Middle frontal gyrus (tissue), 1 donor: ENCODE measurements at regions not wholly inside any gene's neighbourhood (a gene's known extent, or its start where the extent isn't known, plus 50 kb on each side); places are given as distances from the start of the nearest gene placed in this dataset.
"Not testable (repeated sequence)": the region's sequence is repeated elsewhere in the genome, so short reads cannot be mapped to it uniquely, and the experiment has no call there.

Experiments
- DNase-seq: peaks from one replicate; pipeline ENCODE4 v3.0.0-alpha.2; 2015; ENCODE audit warnings: low spot score; ENCODE audit errors: extremely low spot score

DNA sequence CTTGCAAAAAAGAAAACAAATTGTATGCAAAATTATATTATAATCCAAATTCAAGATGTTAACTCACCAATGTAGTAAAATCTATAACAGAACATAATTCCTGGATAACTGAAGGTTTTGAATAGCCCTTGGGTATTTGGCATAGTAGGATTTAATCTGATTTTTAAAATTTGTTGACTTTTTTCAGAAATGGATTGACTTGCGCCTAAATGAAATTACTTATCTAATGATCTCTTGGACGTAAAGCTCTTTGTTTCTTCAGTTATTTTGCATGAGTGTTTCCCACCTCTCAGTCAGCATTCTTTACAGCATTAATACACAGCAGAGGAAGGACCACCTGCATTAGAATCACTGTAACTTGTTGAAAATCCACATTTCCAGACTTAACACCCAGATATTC, 169.6 kb downstream of the SEPTIN7 start:
- no peak for DNase-seq

DNA sequence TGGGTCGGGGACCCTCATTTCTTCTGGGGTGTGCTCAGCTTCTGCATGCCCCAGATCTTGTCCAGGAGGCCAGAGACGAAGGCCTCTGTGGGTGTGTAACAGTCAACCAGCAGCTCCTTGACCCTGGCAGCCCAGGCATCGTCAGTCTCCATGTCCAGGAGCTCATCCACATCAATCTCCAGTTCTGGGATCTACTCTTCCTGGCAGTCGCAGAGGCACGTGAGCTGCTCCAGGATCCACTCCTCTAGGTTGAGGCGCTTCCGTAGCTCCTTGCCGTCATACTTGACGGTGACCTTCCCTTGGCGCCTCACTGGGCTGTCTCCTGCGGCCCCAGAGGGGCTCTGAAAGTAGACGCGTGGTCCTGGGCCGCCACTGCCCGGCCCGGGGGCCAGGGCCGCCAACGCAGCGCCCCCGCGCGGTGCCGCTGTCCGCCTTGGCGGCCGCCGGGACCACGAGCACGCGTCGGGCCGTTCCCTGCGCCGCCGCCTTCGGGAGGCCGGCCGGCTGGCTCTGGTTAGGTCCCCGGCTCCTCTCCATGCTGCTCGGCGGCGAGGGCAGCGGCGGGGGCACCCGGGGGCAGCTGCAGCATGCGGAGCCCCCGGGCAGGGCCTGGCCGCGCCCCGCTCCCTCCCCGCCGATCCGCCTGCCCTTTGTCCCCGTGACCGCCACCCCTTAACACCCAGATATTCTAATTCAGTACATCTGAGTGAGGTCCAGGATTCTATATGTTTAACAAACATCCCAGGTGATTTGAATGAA, 170.5 kb downstream of the SEPTIN7 start:
- DNase-seq = no peak

DNA sequence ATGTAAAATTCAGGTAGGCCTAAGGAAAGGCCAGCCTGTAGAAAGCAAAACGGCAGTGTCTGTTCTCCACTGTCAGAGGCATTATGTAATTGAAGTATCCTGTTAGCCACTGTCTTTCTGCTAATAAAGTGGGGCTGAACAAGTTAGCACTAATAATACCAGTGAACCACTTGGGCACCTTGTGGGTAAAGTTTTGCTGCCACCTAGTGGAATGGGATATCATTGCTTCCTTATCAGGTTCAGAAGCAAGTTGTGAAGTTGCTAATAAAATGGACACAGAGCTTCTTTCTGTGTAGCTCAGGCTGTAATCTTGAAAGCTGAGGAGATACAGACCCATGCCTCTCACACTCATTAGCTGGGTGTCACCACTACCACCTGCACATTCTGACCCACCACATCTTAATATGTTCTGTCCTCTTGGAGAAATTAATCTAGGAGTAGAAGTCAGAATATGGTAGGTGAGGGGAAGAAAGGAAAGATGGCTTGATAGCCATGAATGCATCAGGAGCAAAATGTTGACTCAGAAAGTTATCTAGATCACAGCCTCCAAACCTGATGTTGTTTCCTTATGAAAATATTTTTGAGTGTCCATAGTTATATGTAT, 175.1 kb downstream of the SEPTIN7 start:
- DNase-seq = peak; percentile 69

DNA sequence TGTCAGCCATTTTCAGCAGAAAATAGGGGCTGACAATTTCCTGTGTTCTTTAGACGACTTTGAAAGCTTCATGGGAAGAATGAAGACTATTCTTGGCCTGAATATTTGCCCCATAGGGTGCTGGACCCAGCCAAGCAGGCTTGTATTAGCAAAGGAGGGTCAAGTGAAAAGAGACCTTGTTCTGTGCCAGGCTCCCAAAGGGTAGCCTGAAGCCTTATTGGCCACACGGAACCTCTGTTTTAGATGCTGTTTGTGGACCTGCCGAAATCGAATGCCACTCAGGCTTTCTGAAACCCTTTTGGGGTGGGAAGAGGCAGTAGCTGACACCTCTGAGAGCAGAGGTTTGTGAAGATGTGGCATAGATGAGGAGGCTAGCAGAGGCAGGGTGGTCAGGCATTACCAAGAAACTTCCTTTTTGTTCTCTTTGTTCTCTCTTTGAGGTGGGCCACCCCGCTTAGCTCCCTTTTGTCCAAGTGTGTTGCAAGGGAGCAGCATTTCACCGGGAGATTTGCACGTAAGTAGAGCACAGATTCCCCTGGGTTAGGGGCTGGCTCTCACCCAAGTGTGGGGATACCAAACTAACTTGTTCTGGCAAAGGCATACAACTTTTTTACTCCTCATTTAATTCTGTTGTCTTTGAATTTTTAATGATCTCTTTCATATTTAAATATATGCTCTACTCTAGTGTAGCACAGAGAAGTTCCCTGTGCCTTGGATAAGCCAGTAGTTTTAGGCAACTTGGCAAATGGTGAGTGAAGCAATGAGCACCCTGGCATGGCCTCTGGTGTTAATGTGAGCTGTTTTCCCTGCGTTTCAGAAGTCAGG, 174.0 kb upstream of the EEPD1 start:
- DNase-seq = not testable (repeated sequence)

DNA sequence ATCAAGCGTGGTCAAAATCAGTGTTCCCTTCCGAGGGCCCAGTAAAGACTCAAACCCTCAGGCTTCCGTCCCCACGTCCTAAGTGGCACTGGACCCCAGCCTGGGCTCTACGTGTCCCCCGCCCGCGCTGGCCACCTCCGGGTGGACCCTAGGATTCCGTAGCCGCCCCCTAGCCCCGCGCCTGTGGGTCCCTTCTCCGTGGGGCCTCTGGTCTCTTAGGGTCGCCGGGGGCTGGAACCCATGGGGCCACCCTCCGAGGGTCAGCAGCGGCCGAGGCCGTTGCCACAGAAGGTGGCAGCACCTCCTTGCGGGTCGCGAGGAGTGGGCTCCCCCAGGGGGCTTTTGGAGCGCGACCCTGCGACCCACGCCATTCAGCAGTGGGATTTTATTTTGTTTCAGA, 170.5 kb upstream of the EEPD1 start:
- DNase-seq = no peak

DNA sequence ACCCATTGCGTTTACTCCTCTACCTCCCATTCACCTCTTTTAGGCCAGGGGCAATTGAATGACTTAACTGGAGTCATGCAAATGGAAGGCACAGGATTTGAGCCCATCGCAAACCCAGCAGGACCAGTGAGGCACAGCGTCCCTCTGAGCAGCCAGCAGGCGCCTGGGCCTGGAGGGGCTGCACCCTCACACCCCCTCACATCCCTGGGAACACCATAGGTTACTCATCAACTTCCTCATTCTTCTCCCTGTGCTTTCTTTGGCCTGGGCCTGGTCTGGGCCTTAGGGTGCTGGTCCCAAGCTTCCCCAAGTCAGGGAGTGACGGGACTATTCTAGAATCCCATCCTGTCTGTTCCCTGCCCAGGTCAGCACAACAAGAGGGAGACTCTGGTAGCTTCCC, 169.4 kb upstream of the EEPD1 start:
- DNase-seq = no peak

DNA sequence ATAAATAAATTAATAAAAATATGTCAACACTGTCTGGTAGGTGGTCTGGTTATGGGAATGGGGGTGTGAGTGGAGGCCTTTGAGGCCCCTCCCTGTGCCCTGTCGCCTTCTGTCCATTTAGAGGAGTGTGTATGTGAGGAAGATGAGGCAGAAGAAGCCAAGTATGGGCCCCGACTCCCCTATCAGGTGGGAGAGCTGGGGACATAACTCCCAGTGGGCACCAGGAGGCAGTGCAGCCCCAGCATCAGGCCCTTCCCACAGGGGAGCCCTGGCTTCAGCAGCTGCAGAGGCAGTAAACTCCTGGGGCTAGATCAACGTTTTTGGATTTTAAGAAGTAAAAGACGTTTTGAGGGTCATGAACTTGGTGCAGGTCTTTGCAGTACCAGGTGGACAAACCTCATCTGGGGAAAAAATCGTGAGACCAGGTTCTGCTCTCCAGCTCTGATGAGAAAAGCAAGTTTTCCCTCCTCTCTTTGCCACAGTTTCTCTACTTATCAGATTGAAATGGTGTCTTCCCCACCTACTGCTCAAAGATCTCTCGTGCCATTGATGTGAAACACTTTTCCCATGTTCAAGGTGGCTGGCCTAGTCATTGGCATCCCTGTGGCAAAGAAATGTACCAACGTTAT, 167.8 kb upstream of the EEPD1 start:
- peak; percentile 56 for DNase-seq

DNA sequence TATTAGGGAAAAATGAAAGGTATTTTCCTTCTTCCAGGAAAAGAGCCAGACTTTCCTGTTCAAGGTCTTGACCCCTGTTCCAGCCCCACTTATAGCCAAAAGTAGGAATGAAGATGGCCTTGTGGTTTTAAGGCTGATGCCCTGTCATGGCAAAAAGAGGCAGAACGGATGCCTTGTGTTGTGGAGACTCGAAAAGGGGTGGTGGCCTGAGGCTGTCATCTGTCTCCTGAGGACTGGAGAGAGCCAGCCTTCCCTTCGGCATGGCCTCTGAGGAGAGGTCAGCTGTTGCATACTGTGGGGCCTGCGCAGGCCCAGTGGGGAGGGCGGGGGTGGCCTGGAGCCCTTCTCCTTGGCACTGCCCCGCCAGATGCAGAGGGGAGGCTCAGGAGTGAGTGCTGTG, 166.0 kb upstream of the EEPD1 start:
- no peak for DNase-seq

DNA sequence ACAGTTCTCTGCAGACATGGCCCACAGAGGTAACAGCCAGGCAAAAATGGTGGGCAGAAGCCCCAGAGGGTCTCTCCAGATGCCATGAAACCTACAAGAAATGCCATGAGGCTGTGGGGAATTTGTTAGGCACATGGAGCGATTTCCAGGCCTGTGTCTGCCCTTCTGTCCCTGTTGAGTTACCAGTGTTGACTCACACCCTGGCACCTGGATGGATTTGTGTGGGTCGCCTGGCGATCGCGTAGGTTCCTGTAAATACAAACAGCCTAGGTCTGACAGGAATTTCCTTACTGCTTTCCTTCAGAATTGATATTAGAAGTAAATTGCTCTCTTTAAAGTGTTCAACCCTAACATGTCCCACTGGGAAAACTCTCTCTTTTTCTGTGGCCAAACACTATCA, 164.9 kb upstream of the EEPD1 start:
- no peak for DNase-seq

DNA sequence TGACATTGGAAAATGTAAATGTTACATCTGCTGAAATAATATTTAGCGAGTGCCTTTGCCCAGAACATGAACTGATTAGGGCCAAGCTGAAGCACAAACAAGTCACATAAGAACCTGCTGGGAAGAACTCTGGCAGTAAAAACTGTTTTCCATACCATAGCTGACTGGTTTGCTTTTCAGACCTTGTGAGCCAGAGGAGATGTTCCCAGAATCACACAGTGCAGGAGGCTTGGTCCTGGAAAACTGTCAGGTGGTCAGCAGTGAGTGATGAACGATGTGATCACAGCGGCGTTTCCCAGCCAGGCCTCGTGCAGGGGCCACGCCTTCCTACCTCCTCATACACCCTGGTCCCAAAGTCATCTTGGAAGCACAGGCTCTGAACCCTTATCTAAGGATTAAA, 164.2 kb upstream of the EEPD1 start:
- DNase-seq = no peak

DNA sequence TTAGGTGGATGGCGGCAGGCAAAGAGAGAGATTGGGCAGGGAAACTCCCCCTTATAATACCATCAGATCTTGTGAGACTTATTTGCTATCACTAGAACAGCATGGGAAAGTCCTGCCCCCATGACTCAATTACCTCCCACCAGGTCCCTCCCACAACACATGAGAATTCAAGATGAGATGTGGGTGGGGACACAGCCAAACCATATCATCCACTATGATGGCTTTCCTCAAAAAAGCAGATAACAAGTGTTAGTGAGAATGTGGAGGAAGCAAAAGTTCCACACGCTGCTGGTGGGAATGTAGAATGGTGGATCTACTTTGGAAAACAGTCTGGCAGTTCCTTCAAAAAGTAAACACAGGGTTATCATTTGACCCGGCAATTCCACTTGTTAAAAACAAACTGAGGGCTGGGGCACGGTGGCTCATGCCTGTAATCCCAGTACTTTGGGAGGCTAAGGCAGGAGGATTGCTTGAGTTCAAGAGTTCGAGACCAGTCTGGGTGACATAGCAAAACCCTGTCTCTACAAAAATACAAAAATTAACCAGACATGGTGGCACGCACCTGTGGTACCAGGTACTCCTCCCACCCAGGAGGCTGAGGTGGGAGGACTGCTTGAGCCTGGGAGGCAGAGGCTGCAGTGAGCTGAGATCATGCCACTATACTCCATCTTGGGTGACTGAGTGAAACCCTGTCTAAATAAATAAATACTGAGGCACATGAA, 161.4 kb upstream of the EEPD1 start:
- DNase-seq = no peak

DNA sequence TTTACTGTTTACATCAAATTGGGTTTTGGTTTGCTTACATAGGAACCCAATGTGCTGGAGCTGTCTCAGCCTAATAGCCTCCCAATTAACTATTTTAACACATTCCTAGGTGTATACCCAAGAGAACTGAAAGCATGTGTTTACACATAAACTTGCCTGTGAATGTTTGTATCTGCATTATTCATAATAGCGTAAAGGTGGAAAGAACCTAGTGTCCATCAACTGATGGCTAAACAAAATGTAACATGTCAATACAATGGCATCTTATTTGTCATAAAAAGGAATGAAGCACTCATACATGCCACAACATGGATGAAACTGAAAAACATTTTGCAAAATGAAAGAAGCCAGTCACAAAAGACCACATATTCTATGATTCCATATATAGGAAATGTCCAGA, 160.6 kb upstream of the EEPD1 start:
- no peak for DNase-seq

DNA sequence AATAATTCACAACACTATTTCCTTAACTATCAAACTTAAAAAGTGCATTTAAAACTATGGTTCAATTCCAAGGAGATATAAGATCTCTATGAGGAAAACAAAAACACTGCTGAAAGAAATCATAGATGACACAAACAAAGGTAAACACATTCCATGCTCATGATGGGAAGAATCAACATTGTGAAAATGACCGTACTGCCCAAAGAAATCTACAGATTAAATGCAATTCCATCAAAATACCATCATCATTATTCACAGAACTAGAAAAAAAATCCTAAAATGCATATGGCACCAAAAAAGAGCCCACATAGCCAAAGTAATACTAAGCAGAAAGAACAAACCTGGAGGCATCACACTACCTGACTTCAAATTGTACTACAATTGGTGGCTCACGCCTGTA, 159.9 kb upstream of the EEPD1 start:
- no peak for DNase-seq

DNA sequence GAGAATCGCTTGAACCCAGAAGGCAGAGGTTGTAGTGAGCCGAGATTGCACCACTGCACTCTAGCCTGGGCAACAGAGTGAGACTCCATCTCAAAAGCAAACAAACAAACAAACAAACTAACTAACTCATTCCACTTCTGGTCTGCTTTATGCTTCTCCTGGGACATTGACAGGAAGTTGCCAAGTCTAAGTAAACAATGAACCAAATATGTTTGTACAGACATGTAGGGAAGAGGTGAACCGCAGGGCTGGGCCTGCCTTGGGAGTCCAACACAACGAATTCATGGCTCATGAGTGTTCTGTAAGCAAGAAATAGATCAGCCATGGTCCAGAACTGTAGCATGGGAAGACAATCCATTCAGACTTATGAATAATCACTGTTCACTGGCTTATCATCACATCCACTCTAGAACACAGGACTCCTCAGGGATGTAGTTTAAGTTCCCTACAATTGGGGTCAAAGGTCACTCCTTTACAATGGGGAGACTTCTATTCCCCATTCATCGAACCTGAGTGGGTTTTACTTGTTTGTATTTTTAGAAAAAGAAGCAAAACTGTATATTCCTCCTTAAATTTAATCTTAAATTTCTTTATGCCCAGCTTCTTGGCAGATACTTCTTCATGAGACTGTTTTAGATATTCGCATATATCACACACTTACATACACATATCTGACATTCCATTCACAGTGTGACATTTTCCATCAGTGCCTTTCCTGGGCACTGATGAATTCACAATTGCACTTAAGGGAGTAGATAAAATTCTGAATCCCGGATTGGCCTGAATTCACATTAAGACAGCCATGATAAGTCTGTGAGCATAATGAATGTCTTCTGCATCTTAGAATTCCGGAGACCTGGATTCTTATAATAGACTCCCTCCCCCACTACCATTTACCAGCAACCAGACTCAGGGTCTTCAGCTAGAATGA, 159.1 kb upstream of the EEPD1 start:
- DNase-seq = no peak

DNA sequence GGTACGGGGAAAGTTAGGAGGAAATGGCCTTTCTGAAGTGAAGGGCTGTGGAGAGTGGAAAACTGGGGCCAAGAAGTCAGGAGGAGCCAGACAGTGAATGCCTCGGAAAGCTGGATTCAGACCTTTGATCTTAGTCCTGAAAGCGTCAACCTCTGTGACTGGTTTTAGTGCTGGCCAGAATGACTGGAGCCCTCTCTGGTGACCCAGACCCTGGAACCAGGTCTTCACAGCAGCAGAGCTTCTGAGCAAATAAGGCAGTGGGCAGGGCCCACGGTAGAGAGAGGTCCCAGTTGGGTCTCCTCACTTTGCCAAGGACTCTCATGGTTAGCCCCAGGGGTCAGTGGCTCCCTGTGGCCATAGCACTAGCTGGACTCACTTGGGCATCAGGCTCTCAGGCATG, 157.7 kb upstream of the EEPD1 start:
- DNase-seq = no peak

DNA sequence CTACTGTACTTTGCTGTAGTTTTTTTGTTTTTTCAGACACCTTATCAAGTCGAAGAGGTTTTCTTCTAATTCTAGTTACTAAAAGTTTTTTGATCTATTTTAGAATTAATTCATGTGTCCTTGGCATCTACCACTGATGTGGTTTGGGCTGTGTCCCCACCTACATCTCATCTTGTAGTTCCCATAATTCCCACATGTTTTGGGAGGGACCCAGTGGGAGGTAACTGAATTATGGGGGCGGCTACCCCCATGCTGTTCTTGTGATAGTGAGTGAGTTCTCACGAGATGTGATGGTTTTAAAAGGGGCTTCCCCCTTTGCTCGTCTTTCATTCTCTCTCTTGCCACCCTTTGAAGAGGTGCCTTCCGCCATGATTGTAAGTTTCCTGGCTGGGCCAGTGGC, 154.6 kb upstream of the EEPD1 start:
- no peak for DNase-seq

DNA sequence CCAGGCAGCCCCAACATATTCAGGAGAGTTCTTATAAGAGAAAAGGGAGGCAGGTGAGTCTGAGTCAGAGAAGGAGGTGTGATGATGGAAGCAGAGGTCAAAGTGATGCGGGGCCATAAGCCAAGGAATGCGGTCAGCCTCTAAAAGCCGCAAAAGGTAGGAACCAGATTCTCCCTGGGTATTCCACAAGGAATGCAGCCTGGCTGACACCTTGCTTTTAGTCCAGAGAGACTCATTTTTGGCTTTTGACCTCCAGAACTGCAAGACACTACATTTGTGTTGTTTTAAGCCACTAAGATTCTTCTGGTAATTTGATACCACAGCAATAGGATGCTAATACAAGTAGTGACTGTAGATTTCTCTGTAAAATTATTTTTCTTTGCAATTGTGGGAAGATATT, 151.5 kb upstream of the EEPD1 start:
- no peak for DNase-seq

DNA sequence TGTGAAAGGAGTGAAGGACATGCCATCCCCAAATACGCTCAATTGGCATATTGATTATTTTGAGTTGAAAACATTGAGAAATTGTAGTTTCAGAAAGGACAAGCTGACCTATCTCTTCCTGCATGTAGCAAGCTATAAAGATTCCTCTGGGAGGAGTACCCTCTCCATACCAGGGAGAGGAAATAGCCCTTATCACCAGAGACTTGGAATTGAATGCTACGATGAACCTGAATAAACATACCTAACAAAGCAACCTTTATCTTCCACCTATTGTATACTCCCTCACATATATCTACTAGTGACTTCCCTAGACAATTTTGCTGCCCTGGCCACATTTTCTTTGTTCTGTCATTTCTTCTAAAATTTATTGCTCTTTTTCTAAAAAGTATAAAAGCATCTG, 150.2 kb upstream of the EEPD1 start:
- DNase-seq = no peak

DNA sequence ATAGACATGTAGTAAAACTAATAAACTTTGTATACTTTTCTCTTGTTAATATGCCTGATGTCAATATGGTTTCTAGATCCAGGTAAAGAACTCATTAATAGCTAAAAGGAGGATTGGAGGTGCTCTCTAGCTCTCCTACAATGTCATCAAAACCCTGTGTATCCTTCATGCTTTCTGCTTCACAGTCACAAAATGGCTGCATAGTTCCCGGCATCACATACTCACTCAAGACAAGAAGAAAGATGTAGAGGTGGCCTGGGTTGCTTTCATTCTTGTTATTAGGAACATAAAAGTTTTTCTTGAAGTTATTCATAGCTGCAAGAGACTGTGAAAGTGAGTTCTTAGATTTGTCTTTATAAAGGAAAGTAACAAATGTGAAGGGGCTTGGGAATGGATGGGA, 149.7 kb upstream of the EEPD1 start:
- no peak for DNase-seq

DNA sequence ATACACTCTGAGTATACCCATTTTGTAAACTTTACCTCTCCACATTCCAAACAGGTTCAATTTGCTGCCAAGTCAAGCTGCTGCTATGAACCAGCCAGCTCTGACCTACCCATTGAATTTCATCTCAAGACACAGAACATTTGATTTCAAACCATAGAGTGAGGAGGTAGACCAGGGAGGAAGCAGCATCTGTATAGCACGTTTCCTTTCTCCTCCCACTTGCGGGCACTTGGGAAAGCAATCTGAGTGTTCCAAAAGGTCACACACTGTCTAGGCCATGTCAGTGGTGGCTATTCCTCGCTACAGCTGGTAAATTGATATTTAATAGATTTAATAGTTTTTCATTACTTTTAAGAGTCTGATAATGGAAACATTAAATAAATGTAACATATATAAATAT, 147.8 kb upstream of the EEPD1 start:
- no peak for DNase-seq
